ENCODE measurements at regions not wholly inside any gene's neighbourhood (a gene's known extent, or its start where the extent isn't known, plus 50 kb on each side); places are given as distances from the start of the nearest gene placed in this dataset.

GRCh38 chr4:114046331-114046730, 66.9 kb upstream of the ARSJ start:
- TF ChIP-seq SUZ12 (IDR thresholded peaks at IDR 0.05; ENCODE audit: extremely low read depth, insufficient read depth, insufficient read length) (no peak), ZNF274 (IDR thresholded peaks at IDR 0.05; ENCODE audit: low read depth, low read length) (no peak)
